GM23338 (cell line): ENCODE measurements at regions not wholly inside any gene's neighbourhood (a gene's known extent, or its start where the extent isn't known, plus 50 kb on each side); places are given as distances from the start of the nearest gene placed in this dataset.

Experiments used
- ATAC-seq: fragments of 200-7000 bp; cut with Tn5 transposase; 3 replicates; pipeline ENCODE4 v1.9.1; 2020
- DNase-seq: peaks from one replicate; pipeline ENCODE4 v3.0.0-alpha.2; 2015; ENCODE audit warnings: low spot score
- H2AFZ ChIP-seq: fragments of 200-600 bp; sonication (generic); 2 replicates; pipeline ENCODE4 v1.8.0; 2016; ENCODE audit warnings: antibody characterized with exemption, mild to moderate bottlenecking, moderate library complexity
- H3F3A ChIP-seq: fragments of 200-600 bp; sonication (generic); replicated peaks from 2 replicates; pipeline ENCODE4 v1.8.0; 2017; ENCODE audit warnings: antibody characterized with exemption, mixed run types, low read depth
- H3K27ac ChIP-seq: fragments of 200-600 bp; sonication (generic); 2 replicates; pipeline ENCODE4 v1.6.1; 2016; ENCODE audit warnings: low read depth
- H3K27me3 ChIP-seq: fragments of 200-600 bp; sonication (generic); 2 replicates; pipeline ENCODE4 v1.8.0; 2016; ENCODE audit warnings: mild to moderate bottlenecking, mixed run types, moderate library complexity; ENCODE audit not compliant: insufficient read depth
- H3K36me3 ChIP-seq: fragments of 200-600 bp; sonication (generic); 2 replicates; pipeline ENCODE4 v1.8.0; 2016; ENCODE audit warnings: mild to moderate bottlenecking; ENCODE audit not compliant: insufficient read depth
- H3K4me1 ChIP-seq: fragments of 200-600 bp; sonication (generic); 2 replicates; pipeline ENCODE4 v1.8.0; 2016; ENCODE audit warnings: mild to moderate bottlenecking, moderate library complexity; ENCODE audit not compliant: insufficient read depth
- H3K4me2 ChIP-seq: fragments of 200-600 bp; sonication (generic); 2 replicates; pipeline ENCODE4 v1.7.1; 2017; ENCODE audit warnings: mixed run types
- H3K4me3 ChIP-seq: fragments of 200-600 bp; sonication (generic); 2 replicates; pipeline ENCODE4 v1.6.1; 2016; ENCODE audit warnings: mixed run types
- H3K79me2 ChIP-seq: fragments of 200-600 bp; sonication (generic); replicated peaks from 2 replicates; pipeline ENCODE4 v1.8.0; 2017; ENCODE audit warnings: mild to moderate bottlenecking; ENCODE audit not compliant: insufficient read depth
- H3K9me2 ChIP-seq: fragments of 200-600 bp; sonication (generic); 2 replicates; pipeline ENCODE4 v1.8.0; 2017; ENCODE audit not compliant: insufficient read depth
- H4K20me1 ChIP-seq: fragments of 200-600 bp; sonication (generic); replicated peaks from 2 replicates; pipeline ENCODE4 v1.8.0; 2017; ENCODE audit warnings: mild to moderate bottlenecking; ENCODE audit not compliant: insufficient read depth
- H3K27ac Mint-ChIP-seq: 2 replicates; pipeline ENCODE4 v1.8.0; 2020; ENCODE audit warnings: inconsistent platforms, mild to moderate bottlenecking, moderate library complexity, mixed read lengths
- H3K27me3 Mint-ChIP-seq: 3 replicates; pipeline ENCODE4 v1.8.0; 2022; ENCODE audit warnings: low read depth, mild to moderate bottlenecking, moderate library complexity, mixed read lengths, inconsistent platforms; ENCODE audit not compliant: insufficient read depth, poor library complexity
- H3K36me3 Mint-ChIP-seq: 3 replicates; pipeline ENCODE4 v1.8.0; 2021; ENCODE audit warnings: low read depth, mild to moderate bottlenecking, inconsistent platforms, moderate library complexity, mixed read lengths
- H3K4me1 Mint-ChIP-seq: 3 replicates; pipeline ENCODE4 v1.8.0; 2020; ENCODE audit warnings: mild to moderate bottlenecking, inconsistent platforms, mixed read lengths
- H3K4me3 Mint-ChIP-seq: 3 replicates; pipeline ENCODE4 v1.8.0; 2021; ENCODE audit warnings: moderate library complexity, mild to moderate bottlenecking, inconsistent platforms, mixed read lengths
- H3K9me3 Mint-ChIP-seq: 3 replicates; pipeline ENCODE4 v1.8.0; 2020; ENCODE audit warnings: moderate library complexity, mild to moderate bottlenecking, inconsistent platforms, mixed read lengths
- CREB1 ChIP-seq: fragments of 250-450 bp; sonication (Bioruptor Pico); IDR thresholded peaks from 2 replicates; pipeline ENCODE4 v1.5.0; 2020; ENCODE audit warnings: low read depth, mild to moderate bottlenecking, moderate library complexity
- EZH2 ChIP-seq: fragments of 200-600 bp; sonication (generic); IDR thresholded peaks from one replicate; pipeline ENCODE4 v1.8.0; 2017; ENCODE audit warnings: antibody characterized with exemption, mild to moderate bottlenecking, low read depth; ENCODE audit not compliant: unreplicated experiment
- JUNB ChIP-seq: IDR thresholded peaks from one replicate; pipeline ENCODE4 v1.6.1; 2016; ENCODE audit warnings: antibody characterized with exemption; ENCODE audit not compliant: unreplicated experiment
- POLR2AphosphoS5 ChIP-seq: IDR thresholded peaks from 2 replicates; pipeline ENCODE4 v1.6.1; 2016; ENCODE audit warnings: antibody characterized with exemption, low read depth
- REST ChIP-seq: IDR thresholded peaks from one replicate; pipeline ENCODE4 v1.6.1; 2018; ENCODE audit warnings: antibody characterized with exemption; ENCODE audit not compliant: unreplicated experiment
- ZNF114 ChIP-seq: fragments of 250-450 bp; sonication (Bioruptor Pico); IDR thresholded peaks from 2 replicates; pipeline ENCODE4 v1.5.0; 2020; ENCODE audit warnings: mild to moderate bottlenecking, moderate library complexity
- ZNF331 ChIP-seq: fragments of 250-450 bp; sonication (Bioruptor Pico); IDR thresholded peaks from 2 replicates; pipeline ENCODE4 v1.5.0; 2020; ENCODE audit warnings: low read depth, mild to moderate bottlenecking, moderate library complexity
- ZNF462 ChIP-seq: fragments of 250-450 bp; sonication (Bioruptor Pico); IDR thresholded peaks from 2 replicates; pipeline ENCODE4 v1.5.0; 2020; ENCODE audit warnings: mild to moderate bottlenecking, moderate library complexity
- TF ChIP-seq, protein P1 (sequence below): IDR thresholded peaks from 2 replicates; pipeline ENCODE4 v1.6.1; 2016; ENCODE audit warnings: antibody characterized with exemption

GRCh38 chr1:96482616-96483015, 239.0 kb upstream of the PTBP2 start:
- TF ChIP-seq, protein P1, sequence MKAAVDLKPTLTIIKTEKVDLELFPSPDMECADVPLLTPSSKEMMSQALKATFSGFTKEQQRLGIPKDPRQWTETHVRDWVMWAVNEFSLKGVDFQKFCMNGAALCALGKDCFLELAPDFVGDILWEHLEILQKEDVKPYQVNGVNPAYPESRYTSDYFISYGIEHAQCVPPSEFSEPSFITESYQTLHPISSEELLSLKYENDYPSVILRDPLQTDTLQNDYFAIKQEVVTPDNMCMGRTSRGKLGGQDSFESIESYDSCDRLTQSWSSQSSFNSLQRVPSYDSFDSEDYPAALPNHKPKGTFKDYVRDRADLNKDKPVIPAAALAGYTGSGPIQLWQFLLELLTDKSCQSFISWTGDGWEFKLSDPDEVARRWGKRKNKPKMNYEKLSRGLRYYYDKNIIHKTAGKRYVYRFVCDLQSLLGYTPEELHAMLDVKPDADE: no peak
- no peak overlapping the region for H2AFZ ChIP-seq

GRCh38 chr1:96487394-96487793, 234.2 kb upstream of the PTBP2 start:
- H3K36me3 Mint-ChIP-seq: no peaks in the 10 kb centered on the region
- Histone ChIP-seq H3K27me3 (peaks cover 20% of the 10 kb centered on the region), H3K4me1 (peaks cover 24% of the 10 kb centered on the region), H3F3A (no peaks in the 10 kb centered on the region), H3K4me2 (peak overlapping the region; percentile 53; the same call in 1 of the 2 replicates), H3K9me2 (no peaks in the 10 kb centered on the region), H2AFZ (no peak overlapping the region), H3K27ac (no peak overlapping the region), H4K20me1 (no peaks in the 10 kb centered on the region), H3K4me3 (no peak overlapping the region), H3K36me3 (no peaks in the 10 kb centered on the region), H3K79me2 (no peaks in the 10 kb centered on the region)
- DNase-seq (no peak), ATAC-seq (peak; percentile 65)
- H3K4me3 Mint-ChIP-seq: no peak overlapping the region
- H3K4me1 Mint-ChIP-seq: peaks cover 32% of the 10 kb centered on the region
- H3K27me3 Mint-ChIP-seq: peaks cover 13% of the 10 kb centered on the region
- H3K9me3 Mint-ChIP-seq: no peaks in the 10 kb centered on the region
- no peak overlapping the region for H3K27ac Mint-ChIP-seq
- no peak for TF ChIP-seq JUNB
- no peak for TF ChIP-seq EZH2
- TF ChIP-seq CREB1: no peak
- TF ChIP-seq REST: no peak
- TF ChIP-seq, protein P1: no peak
- TF ChIP-seq ZNF114: no peak
- no peak for TF ChIP-seq ZNF331
- no peak for TF ChIP-seq ZNF462 (CRISPR knock-in tag)
- TF ChIP-seq POLR2AphosphoS5: no peak

More at GRCh38 chr1:96482616-96483015, 239.0 kb upstream of the PTBP2 start:
- peaks cover 65% of the 10 kb centered on the region for H3K27me3 ChIP-seq
- H3K4me3 ChIP-seq: peak overlapping the region; percentile 16
- DNase-seq: peak; percentile 56
- Mint-ChIP-seq H3K4me3 (peak overlapping the region; percentile 3; the same call in 1 of the 3 replicates), H3K27me3 (peaks cover 32% of the 10 kb centered on the region), H3K27ac (no peak overlapping the region), H3K9me3 (no peaks in the 10 kb centered on the region), H3K4me1 (peaks cover 23% of the 10 kb centered on the region; the same call in 2 of the 3 replicates), H3K36me3 (no peaks in the 10 kb centered on the region)
- peak overlapping the region; percentile 39 for H3K4me2 ChIP-seq
- no peaks in the 10 kb centered on the region for H3K36me3 ChIP-seq
- H3K79me2 ChIP-seq: no peaks in the 10 kb centered on the region
- H3K27ac ChIP-seq: no peak overlapping the region
- no peaks in the 10 kb centered on the region for H3F3A ChIP-seq
- peaks cover 4% of the 10 kb centered on the region; the same call in 1 of the 2 replicates for H4K20me1 ChIP-seq
- peaks cover 20% of the 10 kb centered on the region for H3K4me1 ChIP-seq
- peak; percentile 85 for ATAC-seq
- no peaks in the 10 kb centered on the region for H3K9me2 ChIP-seq
